ENCODE measurements at regions not wholly inside any gene's neighbourhood (a gene's known extent, or its start where the extent isn't known, plus 50 kb on each side); places are given as distances from the start of the nearest gene placed in this dataset.
A peak's percentile ranks its signal among the peaks of the same experiment; 100 is the strongest.

DNA sequence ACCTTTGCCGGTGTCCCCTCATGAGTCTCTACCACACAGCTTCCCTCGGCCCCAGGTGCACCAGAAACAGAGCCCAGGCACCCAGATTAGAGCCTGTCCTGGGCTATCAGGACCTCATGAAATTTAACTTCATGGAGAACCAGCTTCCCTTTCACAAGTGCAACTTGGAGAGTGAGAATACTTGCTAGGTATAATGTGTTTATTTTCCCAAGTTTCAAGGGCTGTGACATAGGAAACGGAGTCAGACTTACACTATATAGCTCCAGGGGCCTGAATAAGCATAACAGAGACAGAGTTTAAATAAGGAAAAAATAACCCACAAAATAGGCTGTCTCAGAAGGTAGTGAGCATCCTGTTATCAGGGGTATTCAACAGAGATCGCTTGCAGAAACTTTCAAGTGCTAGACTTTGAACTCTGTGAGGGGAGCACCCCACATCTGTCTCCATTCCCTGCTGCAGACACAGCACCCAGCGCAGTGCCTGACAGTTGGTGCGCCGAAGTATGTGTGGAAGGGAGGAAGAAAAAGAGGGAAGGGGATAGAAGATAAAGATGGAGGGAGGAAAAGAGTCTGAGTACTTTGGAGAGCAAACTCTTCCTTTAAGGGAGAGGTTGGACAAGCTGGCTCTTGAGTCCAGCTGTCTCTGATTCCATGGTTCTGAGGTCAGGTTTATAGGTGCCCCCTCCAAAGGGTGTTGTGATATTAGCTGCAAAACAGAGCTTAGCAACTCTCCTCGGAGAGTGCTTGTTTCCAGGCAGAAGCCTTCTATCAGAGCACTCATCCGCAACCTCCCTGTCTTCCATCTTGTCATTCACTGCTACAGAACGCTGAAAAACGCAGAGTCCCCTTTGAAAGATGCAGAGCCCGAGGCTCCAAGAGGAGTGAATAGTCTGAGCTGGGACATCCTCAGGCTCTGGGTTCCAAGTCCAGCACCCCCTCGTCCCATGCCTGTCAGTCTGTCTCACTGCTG is 84.8 kb downstream of the CPN2 start:
- DNase-seq (ENCODE audit: low spot score): no peak

- peak; percentile 35 for DNase-seq (ENCODE audit: low spot score)
Observed at GRCh38 chr3:194267744-194268653, 83.1 kb downstream of the CPN2 start.

- no peak for DNase-seq (ENCODE audit: low spot score)
Observed at GRCh38 chr3:194268654-194269512, 82.2 kb downstream of the CPN2 start.

GRCh38 chr3:194269610-194270145 is 81.5 kb downstream of the CPN2 start:
- DNase-seq (ENCODE audit: low spot score): peak; percentile 90

- DNase-seq (ENCODE audit: low spot score): peak; percentile 93
Observed at GRCh38 chr3:194270627-194271459, 80.3 kb downstream of the CPN2 start.

DNA sequence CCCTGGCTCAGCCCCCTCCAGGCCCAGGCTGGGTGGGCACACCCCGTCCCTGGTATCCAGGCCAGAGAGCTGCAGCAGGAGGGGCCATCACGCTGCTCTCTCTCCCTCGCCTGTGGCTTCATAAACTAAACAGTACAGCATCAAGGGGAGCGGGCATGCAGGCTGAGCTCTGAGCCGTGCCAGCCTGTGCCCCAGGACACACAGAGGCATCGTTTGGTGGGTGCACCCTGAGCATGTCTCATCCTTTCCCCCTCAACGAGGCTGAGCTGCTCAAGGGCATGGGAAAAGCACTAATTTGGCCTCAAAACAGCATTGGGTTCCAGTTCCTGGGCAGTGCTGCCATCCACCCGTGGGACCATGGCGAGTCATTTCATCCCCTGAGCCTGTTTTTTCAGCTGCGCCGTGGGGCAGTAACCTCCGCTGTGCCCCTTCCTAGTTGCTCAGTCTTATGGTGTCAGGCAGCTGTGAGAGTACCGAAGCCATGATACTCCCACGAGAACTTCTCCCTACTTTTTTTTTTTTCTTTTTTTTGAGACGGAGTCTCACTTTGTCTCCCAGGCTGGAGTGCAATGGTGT is 79.6 kb downstream of the CPN2 start:
- DNase-seq (ENCODE audit: low spot score): no peak

GRCh38 chr3:194272221-194272620 is 78.9 kb downstream of the CPN2 start:
- no peak for DNase-seq (ENCODE audit: low spot score)

DNA sequence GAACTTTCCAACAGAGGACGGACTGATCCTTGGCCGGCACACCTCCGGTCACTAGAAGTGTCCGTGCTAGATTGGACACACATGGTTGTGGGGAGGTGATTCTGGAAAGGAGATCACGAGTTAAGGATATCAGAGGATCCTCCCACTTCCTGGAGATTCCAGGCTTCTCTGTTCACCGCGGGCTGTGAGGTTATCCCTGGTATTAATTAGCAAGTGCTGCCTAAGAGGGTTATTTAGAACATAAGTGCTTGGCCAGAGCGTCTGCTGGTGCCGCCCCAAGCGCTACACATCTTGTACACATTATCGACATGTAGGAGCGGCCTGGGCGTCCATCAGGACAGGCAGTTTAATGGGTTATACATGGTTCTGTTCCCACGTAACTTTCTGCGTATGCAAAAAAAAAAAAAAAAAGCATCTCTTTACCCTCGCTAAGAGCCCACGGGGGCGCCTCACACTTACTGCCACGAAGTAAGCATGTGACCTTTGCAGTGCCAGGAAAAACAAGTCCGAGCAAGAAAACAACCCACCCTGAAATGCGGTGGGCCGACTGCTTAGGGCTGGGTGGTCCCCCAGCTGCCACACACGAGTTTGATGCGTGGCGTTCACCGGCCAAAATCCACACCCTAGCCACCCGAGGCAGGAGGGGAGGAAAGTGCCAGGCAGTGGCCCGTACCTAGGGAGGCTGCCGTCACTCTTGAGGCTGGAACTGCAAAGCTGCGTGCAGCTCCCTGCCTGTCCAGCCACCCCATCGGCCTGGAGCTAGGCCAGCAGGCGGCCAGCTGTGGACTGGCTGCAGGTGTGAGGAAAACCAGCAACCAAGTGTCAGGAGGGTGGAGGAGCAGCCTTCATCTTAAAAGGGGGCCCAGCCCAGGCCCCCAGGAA is 78.0 kb downstream of the CPN2 start:
- no peak for DNase-seq (ENCODE audit: low spot score)

- no peak for DNase-seq (ENCODE audit: low spot score)
Observed at GRCh38 chr3:194273743-194274310, 77.3 kb downstream of the CPN2 start.

GRCh38 chr3:194274424-194275085 is 76.6 kb downstream of the CPN2 start:
- DNase-seq (ENCODE audit: low spot score): peak; percentile 35

GRCh38 chr3:194275291-194275690 is 75.8 kb downstream of the CPN2 start:
- DNase-seq (ENCODE audit: low spot score): no peak

DNA sequence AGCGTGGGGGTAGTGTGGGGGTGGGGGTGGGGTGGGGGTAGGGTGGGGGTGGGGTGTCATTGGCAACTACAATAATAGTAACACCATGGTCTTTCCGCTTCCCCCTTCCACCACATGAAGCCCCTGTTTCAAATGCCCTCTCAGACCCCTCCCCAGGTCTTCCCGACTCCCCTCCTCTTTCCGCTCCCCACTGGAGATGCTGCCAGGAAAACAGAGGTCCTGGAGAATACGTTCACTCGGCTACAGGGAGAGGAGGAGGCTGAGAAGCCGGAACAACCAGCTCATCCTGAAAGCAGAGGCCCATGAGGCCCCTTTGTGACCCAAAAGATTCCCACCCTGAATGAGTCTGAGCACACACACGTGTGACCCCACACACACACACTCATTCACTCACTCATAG is 75.4 kb downstream of the CPN2 start:
- DNase-seq (ENCODE audit: low spot score): no peak

DNA sequence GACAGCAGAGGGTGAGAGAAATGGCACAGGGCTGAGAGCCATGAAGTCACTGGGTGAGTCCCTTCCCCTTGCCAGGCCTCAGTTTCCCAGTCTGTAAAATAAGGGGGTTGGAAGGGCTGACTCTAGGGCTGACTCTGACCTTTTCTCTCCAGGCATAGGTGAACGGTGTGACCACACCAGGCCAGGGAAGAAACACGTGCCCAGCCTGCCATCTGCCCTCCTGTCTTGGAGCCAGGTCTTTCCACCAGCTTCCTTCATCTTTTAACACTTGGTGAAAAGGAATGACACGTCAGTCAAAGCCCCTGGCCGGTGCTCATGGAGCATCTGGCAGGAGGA is 74.4 kb downstream of the CPN2 start:
- DNase-seq (ENCODE audit: low spot score): no peak

DNA sequence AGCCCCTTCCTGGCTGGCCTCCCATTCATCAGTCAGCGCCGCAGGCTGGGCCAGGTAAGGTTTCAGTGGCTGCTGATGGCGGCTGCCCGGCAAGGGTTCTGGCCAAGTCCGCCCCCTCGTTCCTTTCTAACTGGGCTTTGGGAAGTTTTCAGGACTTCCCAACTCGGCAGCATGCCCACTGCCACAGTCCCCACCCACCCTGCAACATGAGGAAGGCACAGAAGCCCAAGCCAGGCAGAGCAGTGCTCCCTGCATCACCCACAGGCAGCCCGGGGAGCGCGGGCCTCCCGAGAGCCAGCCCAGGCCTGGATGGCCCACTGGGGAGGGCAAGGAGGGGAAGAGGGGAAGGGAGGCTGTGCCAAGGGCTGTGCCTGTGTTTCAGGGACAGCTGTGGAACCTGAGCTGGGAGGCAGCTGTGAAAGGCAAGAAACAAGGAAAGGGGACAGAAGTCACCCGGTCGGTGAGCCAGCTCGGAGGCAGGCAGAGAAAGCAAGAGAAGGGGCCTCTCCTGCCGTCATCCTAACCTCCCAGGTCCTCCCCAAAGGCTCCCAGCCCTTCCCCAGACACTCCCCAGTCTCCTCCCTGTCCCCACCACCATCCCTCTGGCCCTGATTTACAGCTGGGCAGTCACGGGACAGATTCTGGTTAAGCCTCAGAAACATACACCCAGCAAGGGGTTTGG is 73.9 kb downstream of the CPN2 start:
- DNase-seq (ENCODE audit: low spot score): no peak

DNA sequence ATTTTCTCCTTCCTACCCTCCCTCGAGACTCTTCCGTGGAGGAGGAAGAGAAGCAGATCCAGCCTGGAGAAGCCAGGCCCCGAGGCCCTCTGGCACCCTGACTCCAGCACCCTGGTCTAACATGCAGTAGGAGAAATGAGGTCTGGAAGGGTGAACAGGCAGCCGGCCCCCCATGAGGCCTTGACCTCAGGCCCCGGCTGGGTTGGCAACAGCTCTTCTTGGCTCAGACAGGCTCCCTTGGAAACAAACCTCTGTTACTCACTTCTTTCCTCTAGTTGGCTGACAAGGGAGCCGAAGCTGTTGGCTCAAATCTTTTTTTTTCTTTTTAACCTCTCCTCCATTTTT is 73.4 kb downstream of the CPN2 start:
- DNase-seq (ENCODE audit: low spot score): no peak

DNA sequence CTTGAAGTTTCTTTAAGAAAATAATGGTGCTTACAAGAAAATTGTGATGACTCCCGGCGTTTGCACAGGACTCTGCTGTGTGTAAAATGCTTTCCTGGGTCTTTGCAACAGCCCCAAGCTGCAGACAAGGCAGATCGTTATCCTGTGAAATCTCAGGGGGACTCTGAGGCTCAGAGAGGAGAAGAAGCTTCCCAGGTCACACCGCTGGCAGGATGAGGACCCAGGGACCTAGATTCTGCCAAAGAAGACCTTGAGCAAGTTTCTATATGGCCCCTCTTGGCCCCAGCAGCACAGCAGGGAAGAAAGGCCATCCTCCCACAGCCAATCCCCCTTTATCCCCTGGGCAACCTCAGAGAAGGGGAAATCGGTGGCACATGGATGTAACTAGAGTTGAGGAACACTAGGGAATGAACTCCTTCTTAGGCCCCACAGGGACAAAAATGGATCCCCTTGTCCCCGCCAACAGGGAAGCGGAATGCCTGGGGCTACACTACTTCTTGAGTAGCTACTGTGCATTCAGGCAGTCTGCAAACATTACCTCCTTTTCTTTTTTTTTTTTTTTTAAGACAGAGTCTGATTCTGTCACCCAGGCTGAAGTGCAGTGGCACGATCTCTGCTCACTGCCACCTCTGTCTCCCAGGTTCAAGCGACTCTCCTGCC is 72.8 kb downstream of the CPN2 start:
- DNase-seq (ENCODE audit: low spot score): no peak

DNA sequence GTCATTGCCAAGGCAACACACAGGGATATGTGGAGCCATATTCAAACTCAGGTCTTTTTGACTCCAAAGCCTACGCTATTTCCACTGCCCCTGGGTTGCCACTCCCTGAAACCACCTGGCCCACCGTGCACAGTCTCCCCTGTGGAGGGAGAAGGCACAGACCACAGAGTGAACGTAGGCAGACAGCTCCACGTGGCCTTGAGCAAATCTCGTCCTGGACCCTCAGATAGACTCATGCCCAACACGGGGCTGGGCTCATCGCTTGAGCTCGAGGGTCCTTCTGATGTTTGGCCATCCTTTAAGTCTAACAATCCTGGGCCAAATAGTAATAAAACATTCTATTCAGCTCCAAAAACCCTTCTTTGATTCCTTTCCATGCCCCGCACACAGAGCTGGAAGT is 72.0 kb downstream of the CPN2 start:
- no peak for DNase-seq (ENCODE audit: low spot score)

Measured in HT-29 (cell line).